ENCODE measurements at regions not wholly inside any gene's neighbourhood (a gene's known extent, or its start where the extent isn't known, plus 50 kb on each side); places are given as distances from the start of the nearest gene placed in this dataset.

DNA sequence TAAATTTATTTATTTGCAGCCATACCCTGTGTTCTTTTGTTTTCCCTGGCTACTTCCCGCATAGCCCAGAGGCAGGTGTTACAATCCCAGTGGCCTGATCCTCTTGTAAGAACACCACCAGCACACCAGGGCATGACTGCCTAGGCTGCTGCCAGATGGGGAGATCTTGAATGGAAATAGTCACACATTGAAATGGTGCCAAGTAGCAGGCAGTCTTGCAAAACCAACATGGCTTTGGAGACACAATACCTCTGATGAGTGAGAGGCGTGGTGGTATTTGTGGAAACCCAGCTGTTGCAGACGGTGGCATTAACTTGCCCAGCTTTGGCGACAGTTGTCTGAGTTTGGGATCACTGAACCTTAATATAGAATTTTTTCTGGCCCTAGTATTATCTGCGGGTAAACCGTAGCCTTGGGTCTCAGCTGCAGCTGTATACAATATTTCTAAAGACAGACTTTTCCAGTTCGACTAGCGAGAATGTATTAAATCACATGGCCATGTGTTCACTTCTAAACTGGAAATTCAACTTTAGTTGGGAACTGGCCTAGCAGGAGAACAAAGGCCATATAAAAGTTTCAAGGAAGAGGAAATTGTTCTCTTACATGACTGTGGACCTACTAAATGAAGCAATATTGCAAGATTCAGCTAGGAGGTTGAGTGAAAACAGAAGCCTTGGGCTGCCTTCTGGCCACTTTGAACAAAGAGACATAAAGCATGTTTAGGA is 277.0 kb downstream of the SMARCA2 start:
- TF ChIP-seq YY1 (IDR thresholded peaks at IDR 0.05; ENCODE audit: insufficient read depth, insufficient read length), result no peak
- no peak for TF ChIP-seq SUZ12 (IDR thresholded peaks at IDR 0.05; ENCODE audit: extremely low read depth, insufficient read depth, insufficient read length)
- no peak for TF ChIP-seq ZNF274 (IDR thresholded peaks at IDR 0.05; ENCODE audit: low read depth, low read length)

Measured in NT2/D1 (cell line).